ENCODE measurements at regions not wholly inside any gene's neighbourhood (a gene's known extent, or its start where the extent isn't known, plus 50 kb on each side); places are given as distances from the start of the nearest gene placed in this dataset.

- DNase-seq (ENCODE audit: low read depth): no peak
Measured at GRCh38 chr16:49128740-49129139, 152.9 kb downstream of the CBLN1 start.

DNA sequence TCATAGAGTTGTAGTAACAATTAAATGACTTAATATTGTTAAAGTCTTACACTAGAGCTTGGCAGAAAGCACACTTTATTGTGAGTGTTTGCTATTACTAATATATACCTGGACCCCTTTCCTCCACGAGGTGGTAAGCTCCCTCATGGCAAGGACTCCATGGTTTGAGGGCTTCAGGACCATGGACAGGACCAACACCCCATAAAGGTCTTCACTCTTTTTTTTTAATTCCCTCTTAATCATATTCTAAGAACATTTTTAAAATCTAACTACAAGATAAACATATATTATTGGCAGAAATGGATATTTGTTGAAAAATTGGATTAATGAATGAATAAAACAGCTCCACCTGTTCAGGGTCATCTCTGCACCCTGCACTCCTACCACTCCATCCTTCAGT, 154.5 kb downstream of the CBLN1 start:
- DNase-seq (ENCODE audit: low read depth): no peak

- no peak for DNase-seq (ENCODE audit: low read depth)
Measured at GRCh38 chr16:49121636-49122035, 160.0 kb downstream of the CBLN1 start.

GRCh38 chr16:49120631-49121030, 161.0 kb downstream of the CBLN1 start:
- no peak for DNase-seq (ENCODE audit: low read depth)

GRCh38 chr16:49116873-49117272, 164.8 kb downstream of the CBLN1 start:
- no peak for DNase-seq (ENCODE audit: low read depth)

GRCh38 chr16:49115956-49116355, 165.7 kb downstream of the CBLN1 start:
- DNase-seq (ENCODE audit: low read depth): no peak

DNA sequence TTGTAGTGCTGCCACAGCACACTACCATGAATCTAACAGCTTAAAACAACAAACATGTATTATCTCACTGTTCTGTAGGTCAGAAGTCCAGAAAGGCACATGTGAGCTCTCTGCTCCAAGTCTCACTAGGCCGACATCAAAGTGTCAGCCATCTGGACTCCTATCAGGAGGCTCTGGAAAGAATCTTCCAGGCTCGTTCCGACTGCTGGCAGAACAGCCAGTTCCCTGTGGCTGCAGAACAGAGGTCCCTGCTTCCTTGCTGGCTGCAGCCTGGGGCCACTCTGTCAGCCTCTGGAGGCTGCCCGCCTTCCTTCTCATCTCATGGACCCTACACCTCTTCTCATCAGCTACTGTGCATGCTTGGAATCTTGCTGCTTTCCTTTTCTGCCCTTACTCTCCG, 168.9 kb downstream of the CBLN1 start:
- no peak for DNase-seq (ENCODE audit: low read depth)

GRCh38 chr16:49111351-49111750, 170.3 kb downstream of the CBLN1 start:
- DNase-seq (ENCODE audit: low read depth): no peak

- DNase-seq (ENCODE audit: low read depth): no peak
Measured at GRCh38 chr16:49108611-49109010, 173.0 kb downstream of the CBLN1 start.

GRCh38 chr16:49103298-49103697, 178.3 kb downstream of the CBLN1 start:
- DNase-seq (ENCODE audit: low read depth): no peak

GRCh38 chr16:49101997-49102396, 179.6 kb downstream of the CBLN1 start:
- DNase-seq (ENCODE audit: low read depth): no peak

DNA sequence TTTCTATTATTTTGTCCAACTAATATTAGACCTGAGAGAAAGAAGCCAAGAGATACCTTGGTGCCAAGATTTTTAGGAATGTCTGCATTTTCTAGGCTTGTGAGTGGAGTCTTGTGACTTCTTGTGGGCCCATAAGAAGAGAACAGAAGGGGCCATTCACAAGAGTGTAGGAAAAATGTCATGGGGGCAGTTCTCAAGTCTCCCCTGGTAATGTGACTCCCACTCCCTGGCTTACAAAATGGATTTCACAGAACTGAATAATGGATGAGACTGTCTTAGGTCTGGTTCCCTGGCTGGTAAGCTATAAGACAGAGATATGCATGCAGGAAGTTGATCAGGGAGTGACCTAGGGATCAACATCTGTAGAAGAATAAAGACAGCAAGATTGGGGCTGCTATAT, 181.3 kb downstream of the CBLN1 start:
- no peak for DNase-seq (ENCODE audit: low read depth)

- no peak for DNase-seq (ENCODE audit: low read depth)
Measured at GRCh38 chr16:49097964-49098363, 183.7 kb downstream of the CBLN1 start.

GRCh38 chr16:49096176-49096945, 185.3 kb downstream of the CBLN1 start:
- DNase-seq (ENCODE audit: low read depth): no peak

DNA sequence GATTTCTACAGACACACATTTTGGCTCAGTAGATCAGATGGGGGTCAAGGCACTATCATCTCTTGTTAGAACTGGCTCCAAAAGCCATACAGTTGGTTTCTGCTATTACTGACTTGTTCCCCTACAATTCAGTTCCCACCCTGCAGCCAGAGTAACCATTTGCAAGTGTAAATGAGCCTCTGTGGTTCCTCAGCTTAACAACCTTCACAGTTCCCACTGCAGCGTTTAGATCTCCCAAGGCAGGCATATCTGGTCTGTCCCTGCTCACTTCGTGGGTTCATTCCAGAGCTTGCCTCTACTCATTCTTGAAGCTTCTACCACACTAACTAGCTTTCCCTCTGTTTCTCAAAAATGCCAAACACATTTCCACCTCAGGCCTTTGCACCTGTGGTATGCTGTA, 186.1 kb downstream of the CBLN1 start:
- no peak for DNase-seq (ENCODE audit: low read depth)

GRCh38 chr16:49094471-49094870, 187.2 kb downstream of the CBLN1 start:
- DNase-seq (ENCODE audit: low read depth): no peak

- no peak for DNase-seq (ENCODE audit: low read depth)
Measured at GRCh38 chr16:49093939-49094338, 187.7 kb downstream of the CBLN1 start.

DNA sequence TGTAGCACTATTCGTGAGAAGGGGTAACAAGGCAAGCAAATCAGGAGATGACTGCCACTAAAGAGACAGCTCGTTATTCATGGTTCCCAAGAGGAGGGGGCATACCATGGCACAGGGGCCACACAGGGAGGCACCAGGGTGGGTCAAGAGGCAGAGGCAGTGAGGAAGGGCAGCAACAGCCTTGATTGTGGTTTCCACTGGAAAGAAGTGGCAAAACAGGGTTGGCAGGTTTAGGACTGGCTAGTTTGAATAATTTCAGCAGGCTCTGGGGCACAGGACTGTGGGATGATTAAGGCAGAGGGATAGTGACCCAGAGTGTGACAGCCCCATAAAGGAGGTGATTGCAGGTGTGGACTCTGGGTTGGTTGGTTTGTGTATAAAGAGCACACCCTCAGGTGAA, 188.9 kb downstream of the CBLN1 start:
- no peak for DNase-seq (ENCODE audit: low read depth)

GRCh38 chr16:49089533-49089932, 192.1 kb downstream of the CBLN1 start:
- DNase-seq (ENCODE audit: low read depth): no peak

GRCh38 chr16:49089039-49089438, 192.6 kb downstream of the CBLN1 start:
- no peak for DNase-seq (ENCODE audit: low read depth)

- no peak for DNase-seq (ENCODE audit: low read depth)
Measured at GRCh38 chr16:49085686-49086085, 196.0 kb downstream of the CBLN1 start.

DNA sequence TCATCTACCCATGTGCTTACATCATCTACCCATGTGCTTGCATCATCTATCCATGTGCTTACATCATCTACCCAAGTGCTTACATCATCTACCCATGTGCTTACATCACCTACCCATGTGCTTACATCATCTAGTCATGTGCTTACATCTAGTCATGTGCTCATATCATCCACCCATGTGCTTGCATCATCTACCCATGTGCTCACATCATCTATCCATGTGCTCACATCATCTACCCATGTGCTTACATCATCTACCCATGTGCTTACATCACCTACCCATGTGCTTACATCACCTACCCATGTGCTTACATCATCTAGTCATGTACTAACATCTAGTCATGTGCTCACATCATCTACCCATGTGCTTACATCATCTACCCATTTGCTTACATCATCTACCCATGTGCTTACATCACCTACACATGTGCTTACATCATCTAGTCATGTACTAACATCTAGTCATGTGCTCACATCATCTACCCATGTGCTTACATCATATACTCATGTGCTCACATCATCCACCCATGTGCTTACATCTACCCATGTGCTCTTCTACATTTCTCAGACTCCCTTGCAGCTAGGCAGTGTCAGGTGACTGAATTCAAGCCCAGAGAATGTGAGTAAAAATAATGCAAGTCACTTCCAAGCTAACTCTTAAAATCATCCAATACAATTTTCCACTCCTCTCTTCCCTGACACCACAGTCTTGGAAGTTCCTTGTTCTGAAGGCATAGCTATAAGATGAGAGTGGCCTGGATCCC, 196.8 kb downstream of the CBLN1 start:
- no peak for DNase-seq (ENCODE audit: low read depth)

DNA sequence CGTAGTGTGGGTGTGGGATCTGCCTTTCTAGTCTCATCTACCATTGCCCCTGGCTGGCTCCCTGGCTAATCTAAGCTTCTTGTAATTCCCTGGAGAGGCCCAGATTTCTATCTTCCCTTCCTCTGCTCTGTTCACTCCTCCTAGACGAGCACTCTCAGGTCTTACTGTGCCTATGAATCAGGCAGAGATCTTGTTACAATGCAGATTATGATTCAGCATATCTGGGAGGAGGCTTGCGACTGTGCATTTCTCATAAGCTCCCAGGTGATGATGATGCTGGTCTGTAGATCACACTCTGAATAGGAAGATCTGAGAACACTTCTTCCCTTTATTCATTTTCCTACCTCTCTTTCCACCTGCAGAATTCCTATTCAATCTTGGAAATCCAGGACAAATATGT, 200.1 kb downstream of the CBLN1 start:
- DNase-seq (ENCODE audit: low read depth): no peak
